GM23248 (cell line): ENCODE measurements at regions not wholly inside any gene's neighbourhood (a gene's known extent, or its start where the extent isn't known, plus 50 kb on each side); places are given as distances from the start of the nearest gene placed in this dataset.

Source experiments
- EZH2 ChIP-seq: fragments of 200-600 bp; sonication (generic); IDR thresholded peaks from 2 replicates; pipeline ENCODE4 v1.6.1; 2018; ENCODE audit warnings: antibody characterized with exemption, mild to moderate bottlenecking; ENCODE audit not compliant: insufficient read depth, poor library complexity, severe bottlenecking
- EZH2phosphoT487 ChIP-seq: fragments of 200-600 bp; sonication (generic); IDR thresholded peaks from 2 replicates; pipeline ENCODE4 v1.6.1; 2018; ENCODE audit warnings: antibody characterized with exemption, moderate library complexity, mild to moderate bottlenecking, low read depth; ENCODE audit not compliant: insufficient read depth

DNA sequence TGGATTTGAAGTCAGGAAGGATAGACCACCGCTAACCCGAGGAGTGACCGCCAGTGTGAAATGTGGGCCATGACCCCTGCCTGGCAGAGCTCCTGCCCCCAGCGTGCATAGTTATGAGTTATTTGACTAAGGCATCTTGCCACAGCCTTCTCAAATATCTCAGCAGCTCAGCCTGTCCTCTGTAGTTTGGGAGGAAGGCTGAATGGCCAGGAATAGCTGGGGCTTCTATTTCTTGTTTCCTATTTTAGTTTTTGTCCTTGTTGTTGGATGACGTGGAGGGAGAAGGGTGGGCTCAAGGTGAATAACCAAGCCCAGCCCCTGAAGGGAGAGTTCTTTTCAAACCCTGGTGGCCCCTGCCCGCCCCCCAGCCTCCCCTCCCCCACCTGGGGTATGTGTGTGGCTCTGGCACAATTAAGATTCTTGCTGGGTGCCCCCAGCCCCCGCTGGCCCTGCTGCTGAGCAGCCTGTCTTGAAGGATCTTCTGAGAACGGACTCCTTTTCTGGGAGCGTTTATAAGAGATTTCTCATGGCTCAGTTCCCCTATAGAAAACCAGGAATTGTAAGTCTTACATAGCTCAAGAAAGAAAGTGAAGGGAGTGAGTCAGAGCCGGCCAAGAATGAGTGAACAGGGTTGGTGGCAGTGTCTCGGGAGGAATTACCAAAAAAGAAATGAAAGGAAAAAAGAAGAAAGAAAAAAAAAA lies 157.4 kb downstream of the GLI2 start:
- TF ChIP-seq EZH2 (no peak), EZH2phosphoT487 (no peak)
